A549 (cell line): ENCODE measurements at regions not wholly inside any gene's neighbourhood (a gene's known extent, or its start where the extent isn't known, plus 50 kb on each side); places are given as distances from the start of the nearest gene placed in this dataset.
"Not testable (repeated sequence)": the region's sequence is repeated elsewhere in the genome, so short reads cannot be mapped to it uniquely, and the experiment has no call there.

Experiments
- CTCF ChIP-seq: fragments of >200 bp; sonication (Bioruptor Twin); formaldehyde crosslinking; IDR thresholded peaks from 3 replicates; pipeline ENCODE4 v1.5.1; 2016
- EP300 ChIP-seq, 2 experiments: fragments of >200 bp; sonication (Bioruptor Twin); formaldehyde crosslinking; IDR thresholded peaks; 2 replicates in 1 of 2; 3 replicates in 1 of 2; pipeline ENCODE4 v1.6.1; 2016 to 2017
- POLR2A ChIP-seq: IDR thresholded peaks from 2 replicates; pipeline ENCODE4 v1.6.1; 2012; ENCODE audit warnings: mild to moderate bottlenecking, low read length
- TF ChIP-seq, protein P1 (sequence below): fragments of 250-450 bp; sonication (Bioruptor Pico); IDR thresholded peaks from 2 replicates; pipeline ENCODE4 v1.5.0; 2021; ENCODE audit warnings: mild to moderate bottlenecking, moderate library complexity, borderline replicate concordance

- TF ChIP-seq, protein P1, sequence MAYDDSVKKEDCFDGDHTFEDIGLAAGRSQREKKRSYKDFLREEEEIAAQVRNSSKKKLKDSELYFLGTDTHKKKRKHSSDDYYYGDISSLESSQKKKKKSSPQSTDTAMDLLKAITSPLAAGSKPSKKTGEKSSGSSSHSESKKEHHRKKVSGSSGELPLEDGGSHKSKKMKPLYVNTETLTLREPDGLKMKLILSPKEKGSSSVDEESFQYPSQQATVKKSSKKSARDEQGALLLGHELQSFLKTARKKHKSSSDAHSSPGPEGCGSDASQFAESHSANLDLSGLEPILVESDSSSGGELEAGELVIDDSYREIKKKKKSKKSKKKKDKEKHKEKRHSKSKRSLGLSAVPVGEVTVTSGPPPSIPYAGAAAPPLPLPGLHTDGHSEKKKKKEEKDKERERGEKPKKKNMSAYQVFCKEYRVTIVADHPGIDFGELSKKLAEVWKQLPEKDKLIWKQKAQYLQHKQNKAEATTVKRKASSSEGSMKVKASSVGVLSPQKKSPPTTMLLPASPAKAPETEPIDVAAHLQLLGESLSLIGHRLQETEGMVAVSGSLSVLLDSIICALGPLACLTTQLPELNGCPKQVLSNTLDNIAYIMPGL (CRISPR knock-in tag), result not testable (repeated sequence)
- not testable (repeated sequence) for TF ChIP-seq EP300 (IDR thresholded peaks at IDR 0.05); POLR2A; CTCF
Measured at GRCh38 chr3:75312469-75312868, 351.7 kb upstream of the FRG2C start.
